Testis (tissue), 2 donors: ENCODE measurements at regions not wholly inside any gene's neighbourhood (a gene's known extent, or its start where the extent isn't known, plus 50 kb on each side); places are given as distances from the start of the nearest gene placed in this dataset.

ENCODE experiments used
- CTCF ChIP-seq, 3 experiments: fragments of 450-650 bp in 2 of 3; fragments of 200-600 bp in 1 of 3; sonication (generic) in 1 of 3; IDR thresholded peaks; one replicate each; pipeline ENCODE4 v1.5.1; 2016 to 2019; ENCODE audit warnings: antibody characterized with exemption in 3 of 3, mild to moderate bottlenecking in 2 of 3, moderate library complexity in 1 of 3
- POLR2A ChIP-seq: fragments of 450-650 bp; IDR thresholded peaks from one replicate; pipeline ENCODE4 v1.6.1; 2017; ENCODE audit warnings: antibody characterized with exemption, mild to moderate bottlenecking, moderate library complexity

GRCh38 chr12:88375306-88376305 is 204.7 kb downstream of the KITLG start:
- TF ChIP-seq POLR2A, result no peak
- no peak for TF ChIP-seq CTCF (IDR thresholded peaks at IDR 0.05)
